Bronchial epithelial cell (primary cell): ENCODE measurements at regions not wholly inside any gene's neighbourhood (a gene's known extent, or its start where the extent isn't known, plus 50 kb on each side); places are given as distances from the start of the nearest gene placed in this dataset.

Experiments used
- DNase-seq: peaks from one replicate; pipeline ENCODE4 v3.0.0-alpha.2; 2010; ENCODE audit warnings: low read depth
- FAIRE-seq: peaks from 2 replicates; lab custom pipeline; 2011; peaks lifted over from hg19 to GRCh38; lab: Jason Lieb, UNC
- H3K27me3 ChIP-seq: 2 replicates; pipeline ENCODE4 v1.5.1; 2011; ENCODE audit warnings: low read length; ENCODE audit not compliant: control insufficient read depth, insufficient read depth
- H3K36me3 ChIP-seq: 2 replicates; pipeline ENCODE4 v1.5.1; 2011; ENCODE audit warnings: low read length; ENCODE audit not compliant: control insufficient read depth, insufficient read depth
- H3K4me3 ChIP-seq: 2 replicates; pipeline ENCODE4 v1.5.1; 2011; ENCODE audit warnings: mild to moderate bottlenecking, low read depth, low read length, control low read depth
- CTCF ChIP-seq: IDR thresholded peaks from 2 replicates; pipeline ENCODE4 v1.5.1; 2011; ENCODE audit warnings: mild to moderate bottlenecking, moderate library complexity, low read length, control low read depth, inconsistent platforms; ENCODE audit not compliant: insufficient read depth, severe bottlenecking

GRCh38 chr17:70357190-70357589 lies 187.9 kb downstream of the KCNJ2 start:
- no peak overlapping the region for H3K4me3 ChIP-seq
- H3K36me3 ChIP-seq = no peaks in the 10 kb centered on the region
- no peak for DNase-seq
- no peak for FAIRE-seq
- H3K27me3 ChIP-seq = no peaks in the 10 kb centered on the region
- TF ChIP-seq CTCF = no peak

DNA sequence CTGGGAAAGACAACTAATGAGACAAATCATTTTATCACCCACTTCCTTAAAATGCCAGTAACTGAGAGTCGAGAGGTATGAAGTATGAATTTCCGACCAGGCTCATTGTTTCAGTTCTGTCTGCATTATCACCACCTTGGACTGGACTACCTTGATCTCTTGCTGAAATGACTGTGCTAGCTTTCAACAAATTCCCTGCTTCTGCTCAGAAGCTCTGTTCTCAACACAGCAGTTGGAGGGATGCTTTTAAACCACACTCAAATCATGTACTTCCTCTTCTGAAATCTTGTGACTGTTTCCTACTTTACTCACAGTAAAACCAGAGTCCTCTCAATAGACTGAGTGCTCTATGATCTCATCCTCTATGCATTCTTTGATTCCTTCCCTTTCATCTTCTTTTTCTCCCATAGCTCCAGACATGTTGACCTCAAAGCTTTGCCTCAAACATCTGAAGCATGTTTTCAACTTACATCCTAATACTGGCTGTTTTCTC lies 195.8 kb downstream of the KCNJ2 start:
- TF ChIP-seq CTCF = no peak
- no peak overlapping the region for H3K4me3 ChIP-seq
- H3K36me3 ChIP-seq = no peaks in the 10 kb centered on the region
- no peak for FAIRE-seq
- DNase-seq = peak; percentile 13
- H3K27me3 ChIP-seq = no peaks in the 10 kb centered on the region

DNA sequence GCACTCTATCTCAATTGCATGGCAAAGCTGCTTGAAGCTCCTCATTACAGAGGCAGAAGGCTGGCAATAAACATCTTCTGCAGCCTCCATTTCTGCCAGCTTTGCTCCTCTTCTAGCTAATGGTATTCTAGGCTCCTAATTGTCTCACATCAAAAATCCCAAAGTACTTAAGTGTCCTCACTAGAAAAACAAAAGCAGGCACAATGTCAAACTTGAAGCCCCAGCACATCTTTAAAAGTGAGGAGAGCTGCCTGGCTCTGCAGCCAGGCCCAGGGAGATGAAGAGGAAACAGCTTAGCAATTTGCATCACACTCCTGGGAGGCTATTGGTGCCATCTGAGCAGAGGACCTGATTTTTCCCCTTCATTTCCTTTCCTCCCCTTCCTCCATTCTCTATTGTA lies 197.1 kb downstream of the KCNJ2 start:
- H3K36me3 ChIP-seq = no peaks in the 10 kb centered on the region
- DNase-seq = no peak
- FAIRE-seq = no peak
- no peak for TF ChIP-seq CTCF
- no peaks in the 10 kb centered on the region for H3K27me3 ChIP-seq
- no peak overlapping the region for H3K4me3 ChIP-seq

- H3K27me3 ChIP-seq = no peaks in the 10 kb centered on the region
- DNase-seq = no peak
- no peak overlapping the region for H3K4me3 ChIP-seq
- TF ChIP-seq CTCF = no peak
- H3K36me3 ChIP-seq = no peaks in the 10 kb centered on the region
- no peak for FAIRE-seq
Observed at GRCh38 chr17:70368011-70368410, 198.7 kb downstream of the KCNJ2 start.

DNA sequence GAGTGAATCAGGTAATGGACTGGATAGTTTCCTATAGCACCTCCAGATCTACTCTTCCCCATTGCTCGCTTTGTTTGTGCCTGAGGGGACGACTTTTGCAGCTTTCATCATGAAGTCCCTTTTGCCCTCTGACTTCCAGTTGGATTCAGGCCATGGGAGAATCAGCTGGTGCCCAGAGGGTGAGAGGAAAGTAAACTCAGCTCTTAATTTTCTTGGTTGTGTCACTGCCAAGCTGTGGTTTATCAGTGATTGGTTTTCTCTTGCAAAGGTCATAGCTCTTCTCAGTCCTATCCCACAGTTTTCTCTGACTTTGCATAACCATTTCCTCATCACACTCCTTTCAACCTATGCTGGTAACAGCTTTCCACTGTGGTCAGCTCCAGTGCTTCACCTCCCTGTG lies 200.1 kb downstream of the KCNJ2 start:
- FAIRE-seq = no peak
- DNase-seq = no peak

More for the DNA sequence above, 200.1 kb downstream of the KCNJ2 start:
- no peak for TF ChIP-seq CTCF
- Histone ChIP-seq H3K27me3 (no peaks in the 10 kb centered on the region), H3K36me3 (no peaks in the 10 kb centered on the region), H3K4me3 (no peak overlapping the region)
